NT2/D1 (cell line): ENCODE measurements at regions not wholly inside any gene's neighbourhood (a gene's known extent, or its start where the extent isn't known, plus 50 kb on each side); places are given as distances from the start of the nearest gene placed in this dataset.

Experiments
- DNase-seq: peaks from one replicate; pipeline ENCODE4 v3.0.0-alpha.2; 2011; ENCODE audit warnings: low read depth, low spot score
- H3K27me3 ChIP-seq: 2 replicates; pipeline ENCODE4 v1.6.0; 2011; ENCODE audit warnings: mild to moderate bottlenecking; ENCODE audit not compliant: insufficient read length, insufficient read depth
- H3K36me3 ChIP-seq: 2 replicates; pipeline ENCODE4 v1.6.1; 2011; ENCODE audit warnings: mild to moderate bottlenecking, low read length, mixed read lengths; ENCODE audit not compliant: insufficient read depth, insufficient read length
- H3K4me1 ChIP-seq: 2 replicates; pipeline ENCODE4 v1.5.1; 2011; ENCODE audit not compliant: insufficient read depth, insufficient read length
- H3K4me3 ChIP-seq: 2 replicates; pipeline ENCODE4 v1.5.1; 2011; ENCODE audit warnings: low read depth; ENCODE audit not compliant: insufficient read length
- H3K9ac ChIP-seq: 2 replicates; pipeline ENCODE4 v1.6.0; 2011; ENCODE audit warnings: low read depth; ENCODE audit not compliant: insufficient read length
- H3K9me3 ChIP-seq: 2 replicates; pipeline ENCODE4 v1.5.1; 2011; ENCODE audit warnings: mild to moderate bottlenecking, low read length; ENCODE audit not compliant: insufficient read depth
- SUZ12 ChIP-seq: IDR thresholded peaks from 2 replicates; pipeline ENCODE4 v1.6.1; 2011; ENCODE audit not compliant: insufficient read length, insufficient read depth; ENCODE audit errors: extremely low read depth
- YY1 ChIP-seq: IDR thresholded peaks from 2 replicates; pipeline ENCODE4 v1.6.1; 2011; ENCODE audit not compliant: insufficient read length, insufficient read depth
- ZNF274 ChIP-seq: IDR thresholded peaks from 2 replicates; pipeline ENCODE4 v1.6.1; 2011; ENCODE audit warnings: mild to moderate bottlenecking, low read depth, low read length

DNA sequence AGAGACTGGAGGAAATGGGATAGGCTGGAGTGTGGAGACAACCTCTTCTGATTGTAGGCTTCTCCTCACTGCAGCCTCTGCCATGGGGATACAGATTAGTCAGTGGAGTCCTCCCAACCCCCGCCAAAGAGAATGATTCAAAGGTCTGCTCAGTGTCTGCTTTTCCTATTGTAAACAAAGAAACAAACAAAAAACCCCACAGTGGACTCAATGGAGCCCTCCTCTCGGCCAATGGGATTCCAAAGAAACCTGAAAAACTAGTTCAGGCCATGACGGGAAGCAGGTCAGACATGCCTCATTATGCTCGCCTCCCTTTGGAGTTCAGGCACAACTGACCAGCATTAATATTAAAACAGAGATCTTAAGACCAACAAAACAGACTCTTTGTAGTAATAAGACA lies 85.8 kb downstream of the SEC61B start:
- DNase-seq: no peak
- no peaks in the 10 kb centered on the region for H3K9me3 ChIP-seq
- TF ChIP-seq SUZ12 (no peak), ZNF274 (no peak)
- H3K4me3 ChIP-seq: no peak overlapping the region
- no peaks in the 10 kb centered on the region for H3K4me1 ChIP-seq
- H3K27me3 ChIP-seq: no peaks in the 10 kb centered on the region
- H3K9ac ChIP-seq: no peak overlapping the region
- H3K36me3 ChIP-seq: no peaks in the 10 kb centered on the region

- DNase-seq: no peak
- Histone ChIP-seq H3K27me3 (no peaks in the 10 kb centered on the region), H3K9me3 (no peaks in the 10 kb centered on the region), H3K9ac (no peak overlapping the region), H3K4me1 (no peaks in the 10 kb centered on the region), H3K36me3 (no peaks in the 10 kb centered on the region), H3K4me3 (no peak overlapping the region)
- TF ChIP-seq ZNF274 (no peak), YY1 (no peak)
Observed at GRCh38 chr9:99309141-99309939, 87.3 kb downstream of the SEC61B start.

- DNase-seq: no peak
- Histone ChIP-seq H3K9ac (no peak overlapping the region), H3K36me3 (no peaks in the 10 kb centered on the region), H3K4me3 (no peak overlapping the region), H3K27me3 (no peaks in the 10 kb centered on the region), H3K9me3 (no peaks in the 10 kb centered on the region), H3K4me1 (no peaks in the 10 kb centered on the region)
- TF ChIP-seq ZNF274: no peak
- no peak for TF ChIP-seq SUZ12
- TF ChIP-seq YY1: no peak
Observed at GRCh38 chr9:99312736-99313135, 90.7 kb downstream of the SEC61B start.

GRCh38 chr9:99319048-99319447 lies 97.0 kb downstream of the SEC61B start:
- TF ChIP-seq SUZ12: no peak
- TF ChIP-seq ZNF274: no peak
- no peak for TF ChIP-seq YY1
- H3K4me1 ChIP-seq: no peaks in the 10 kb centered on the region
- H3K9ac ChIP-seq: no peak overlapping the region
- H3K27me3 ChIP-seq: no peaks in the 10 kb centered on the region
- H3K4me3 ChIP-seq: no peak overlapping the region
- H3K36me3 ChIP-seq: no peaks in the 10 kb centered on the region
- no peaks in the 10 kb centered on the region for H3K9me3 ChIP-seq
- DNase-seq: no peak

GRCh38 chr9:99322299-99322698 lies 100.2 kb downstream of the SEC61B start:
- no peak for DNase-seq
- H3K9me3 ChIP-seq: no peaks in the 10 kb centered on the region
- H3K4me1 ChIP-seq: no peaks in the 10 kb centered on the region
- H3K36me3 ChIP-seq: no peaks in the 10 kb centered on the region
- no peaks in the 10 kb centered on the region for H3K27me3 ChIP-seq
- H3K9ac ChIP-seq: no peak overlapping the region
- no peak overlapping the region for H3K4me3 ChIP-seq
- TF ChIP-seq SUZ12 (no peak), ZNF274 (no peak), YY1 (no peak)

DNA sequence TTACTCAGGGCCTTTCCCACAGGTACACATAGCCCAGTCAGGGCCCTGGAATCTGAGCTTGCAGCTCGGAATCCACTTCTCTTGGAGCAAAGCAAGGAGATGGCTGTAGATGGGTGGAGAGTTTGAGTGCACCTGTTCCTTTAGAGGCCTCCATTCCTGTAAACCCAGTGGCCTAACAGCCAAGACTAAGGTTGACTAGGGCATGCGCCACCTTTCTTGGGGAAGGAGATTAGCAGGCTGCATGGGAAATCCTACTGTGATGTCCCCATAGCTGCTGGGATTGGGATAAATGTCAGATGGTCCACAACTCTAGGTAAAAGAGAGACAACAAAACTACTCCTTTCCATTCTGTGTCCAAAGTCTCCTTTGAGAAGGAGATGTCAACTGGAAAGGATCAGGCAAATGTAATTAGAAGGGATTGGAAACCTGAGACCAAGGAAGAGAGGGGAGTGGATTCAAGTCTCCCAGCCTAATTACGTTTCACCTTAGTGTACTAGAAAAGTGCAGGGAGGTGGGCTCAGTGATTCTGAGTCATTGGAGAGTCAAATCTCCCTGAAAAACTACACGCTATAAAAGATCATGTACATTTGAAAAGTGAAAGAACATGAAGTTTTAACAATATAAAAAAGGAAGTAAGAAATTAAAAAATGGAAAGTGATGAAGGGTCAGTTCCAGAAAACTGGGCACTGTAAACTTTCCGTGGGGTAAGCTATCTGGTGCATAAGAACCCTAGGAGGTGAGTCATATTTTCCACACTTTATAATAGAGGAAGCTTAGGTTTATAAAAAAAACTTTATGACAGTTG lies 104.2 kb downstream of the SEC61B start:
- no peak for TF ChIP-seq ZNF274
- no peak for TF ChIP-seq YY1
- TF ChIP-seq SUZ12: no peak

GRCh38 chr9:99326917-99327189 lies 104.8 kb downstream of the SEC61B start:
- Histone ChIP-seq H3K36me3 (no peaks in the 10 kb centered on the region), H3K9me3 (no peaks in the 10 kb centered on the region), H3K4me1 (no peaks in the 10 kb centered on the region), H3K4me3 (no peak overlapping the region), H3K9ac (no peak overlapping the region), H3K27me3 (no peaks in the 10 kb centered on the region)
- no peak for TF ChIP-seq ZNF274
- no peak for TF ChIP-seq SUZ12
- TF ChIP-seq YY1: no peak
- no peak for DNase-seq

More for the DNA sequence above, 104.2 kb downstream of the SEC61B start:
- no peaks in the 10 kb centered on the region for H3K36me3 ChIP-seq
- no peak for DNase-seq
- no peaks in the 10 kb centered on the region for H3K4me1 ChIP-seq
- H3K27me3 ChIP-seq: no peaks in the 10 kb centered on the region
- H3K9me3 ChIP-seq: no peaks in the 10 kb centered on the region
- no peak overlapping the region for H3K4me3 ChIP-seq
- H3K9ac ChIP-seq: no peak overlapping the region
